PC-9 (cell line): ENCODE measurements at regions not wholly inside any gene's neighbourhood (a gene's known extent, or its start where the extent isn't known, plus 50 kb on each side); places are given as distances from the start of the nearest gene placed in this dataset.

Source experiments
- BruUV-seq: library from RNA; stranded (reverse); fragments of 400-500 nt; replicated peaks from 2 replicates; lab custom pipeline; 2021; lab: Mats Ljungman, UMichigan
- CTCF ChIA-PET: fragments of 300-600 bp; sonication (Branson Sonifier 250); formaldehyde crosslinking; loops from one replicate; lab custom pipeline; 2022; ENCODE audit warnings: antibody characterized with exemption; lab: Charles Lee
- POLR2A ChIA-PET: fragments of 300-600 bp; sonication (Branson Sonifier 250); formaldehyde crosslinking; loops from one replicate; lab custom pipeline; 2022; ENCODE audit warnings: antibody characterized with exemption; ENCODE audit not compliant: unreplicated experiment; lab: Charles Lee
- DNase-seq, 2 experiments: peaks; one replicate each; pipeline versions ENCODE4 v3.0.0 to v3.0.0-alpha.2; 2015 to 2022; ENCODE audit warnings: mixed read lengths in 1 of 2
- H2AFZ ChIP-seq: fragments of 200-600 bp; sonication (generic); 2 replicates; pipeline ENCODE4 v1.8.1; 2017; ENCODE audit warnings: antibody characterized with exemption
- H3F3A ChIP-seq: fragments of 200-600 bp; sonication (generic); 2 replicates; pipeline ENCODE4 v1.8.1; 2017; ENCODE audit warnings: antibody characterized with exemption, mild to moderate bottlenecking, low read depth; ENCODE audit not compliant: insufficient read depth
- H3K27ac ChIP-seq: fragments of 200-600 bp; sonication (generic); 2 replicates; pipeline ENCODE4 v1.6.1; 2016; ENCODE audit warnings: mixed run types
- H3K27me3 ChIP-seq: fragments of 200-600 bp; sonication (generic); 2 replicates; pipeline ENCODE4 v1.6.1; 2016; ENCODE audit warnings: low read depth, mixed run types; ENCODE audit not compliant: insufficient read depth
- H3K36me3 ChIP-seq: fragments of 200-600 bp; sonication (generic); 2 replicates; pipeline ENCODE4 v1.6.1; 2016; ENCODE audit warnings: low read depth, mixed run types
- H3K4me1 ChIP-seq: fragments of 200-600 bp; sonication (generic); replicated peaks from 2 replicates; pipeline ENCODE4 v1.6.1; 2016; ENCODE audit warnings: mixed run types; ENCODE audit not compliant: insufficient read depth
- H3K4me2 ChIP-seq: fragments of 200-600 bp; sonication (generic); 2 replicates; pipeline ENCODE4 v1.6.1; 2017; ENCODE audit warnings: mixed run types
- H3K4me3 ChIP-seq: fragments of 200-600 bp; sonication (generic); 2 replicates; pipeline ENCODE4 v1.6.1; 2016; ENCODE audit warnings: mixed run types
- H3K79me2 ChIP-seq: fragments of 200-600 bp; sonication (generic); 2 replicates; pipeline ENCODE4 v1.6.1; 2017; ENCODE audit warnings: low read depth, mixed run types
- H3K9me2 ChIP-seq: fragments of 200-600 bp; sonication (generic); 2 replicates; pipeline ENCODE4 v1.8.1; 2017; ENCODE audit warnings: mild to moderate bottlenecking; ENCODE audit not compliant: insufficient read depth
- H3K9me3 ChIP-seq: fragments of 200-600 bp; sonication (generic); 2 replicates; pipeline ENCODE4 v1.8.1; 2016; ENCODE audit warnings: low read depth; ENCODE audit not compliant: insufficient read depth
- H4K20me1 ChIP-seq: fragments of 200-600 bp; sonication (generic); 2 replicates; pipeline ENCODE4 v1.8.1; 2017; ENCODE audit not compliant: insufficient read depth
- EZH2 ChIP-seq: fragments of 200-600 bp; sonication (generic); IDR thresholded peaks from 2 replicates; pipeline ENCODE4 v1.8.0; 2017; ENCODE audit warnings: antibody characterized with exemption, low read depth
- intact Hi-C: fragments of 100-400 bp; cut with micrococcal nuclease; formaldehyde crosslinking; loops from one replicate; pipeline ENCODE4 v1.10.0; 2022; ENCODE audit not compliant: unreplicated experiment
- TF ChIP-seq, protein P1 (sequence below): fragments of 200-600 bp; sonication (generic); conservative IDR thresholded peaks from 2 replicates; pipeline ENCODE4 v1.6.1; 2017; ENCODE audit warnings: mixed run types, antibody characterized with exemption, mild to moderate bottlenecking, moderate library complexity

DNA sequence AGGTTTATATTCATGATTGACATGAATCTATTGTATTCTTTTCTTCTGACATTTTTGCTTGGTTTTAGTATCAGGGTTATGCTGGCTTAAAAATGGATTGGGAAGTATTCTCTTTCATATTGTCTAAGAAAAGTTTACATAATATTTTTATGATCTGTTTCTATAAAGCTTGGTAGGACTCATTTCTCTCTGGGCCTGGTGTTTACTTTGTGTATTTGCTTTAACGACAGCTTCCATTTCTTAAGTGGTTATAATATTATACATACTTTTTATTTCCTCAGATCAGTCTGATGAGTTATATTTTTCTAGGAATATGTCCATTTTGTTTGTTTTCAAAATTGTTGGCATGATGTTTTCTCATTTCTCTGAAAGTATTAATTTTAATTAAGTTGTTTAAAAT lies 117.9 kb upstream of the IL12A start:
- ChIA-PET POLR2A (no interaction called here), CTCF (no interaction called here)
- no peak for DNase-seq
- Histone ChIP-seq H3K27ac (no peak overlapping the region), H4K20me1 (no peaks in the 10 kb centered on the region), H3K4me3 (no peak overlapping the region), H3F3A (peaks cover 19% of the 10 kb centered on the region), H2AFZ (no peak overlapping the region), H3K4me2 (no peak overlapping the region), H3K27me3 (no peaks in the 10 kb centered on the region), H3K9me3 (peaks cover 6% of the 10 kb centered on the region; the same call in 1 of the 2 replicates), H3K9me2 (no peaks in the 10 kb centered on the region), H3K36me3 (0 out of 2 replicates have a peak, but pooled peaks cover 3% of the 10 kb centered on the region), H3K79me2 (no peaks in the 10 kb centered on the region), H3K4me1 (peaks cover 23% of the 10 kb centered on the region)
- no TSS peak for BruUV-seq
- no peak for TF ChIP-seq EZH2
- TF ChIP-seq, protein P1, sequence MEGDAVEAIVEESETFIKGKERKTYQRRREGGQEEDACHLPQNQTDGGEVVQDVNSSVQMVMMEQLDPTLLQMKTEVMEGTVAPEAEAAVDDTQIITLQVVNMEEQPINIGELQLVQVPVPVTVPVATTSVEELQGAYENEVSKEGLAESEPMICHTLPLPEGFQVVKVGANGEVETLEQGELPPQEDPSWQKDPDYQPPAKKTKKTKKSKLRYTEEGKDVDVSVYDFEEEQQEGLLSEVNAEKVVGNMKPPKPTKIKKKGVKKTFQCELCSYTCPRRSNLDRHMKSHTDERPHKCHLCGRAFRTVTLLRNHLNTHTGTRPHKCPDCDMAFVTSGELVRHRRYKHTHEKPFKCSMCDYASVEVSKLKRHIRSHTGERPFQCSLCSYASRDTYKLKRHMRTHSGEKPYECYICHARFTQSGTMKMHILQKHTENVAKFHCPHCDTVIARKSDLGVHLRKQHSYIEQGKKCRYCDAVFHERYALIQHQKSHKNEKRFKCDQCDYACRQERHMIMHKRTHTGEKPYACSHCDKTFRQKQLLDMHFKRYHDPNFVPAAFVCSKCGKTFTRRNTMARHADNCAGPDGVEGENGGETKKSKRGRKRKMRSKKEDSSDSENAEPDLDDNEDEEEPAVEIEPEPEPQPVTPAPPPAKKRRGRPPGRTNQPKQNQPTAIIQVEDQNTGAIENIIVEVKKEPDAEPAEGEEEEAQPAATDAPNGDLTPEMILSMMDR = no peak
- intact Hi-C loops = loop anchor here (5.0 kb wide), 1 partner anchor 413 kb away; no protein-coding TSS in a partner anchor

DNA sequence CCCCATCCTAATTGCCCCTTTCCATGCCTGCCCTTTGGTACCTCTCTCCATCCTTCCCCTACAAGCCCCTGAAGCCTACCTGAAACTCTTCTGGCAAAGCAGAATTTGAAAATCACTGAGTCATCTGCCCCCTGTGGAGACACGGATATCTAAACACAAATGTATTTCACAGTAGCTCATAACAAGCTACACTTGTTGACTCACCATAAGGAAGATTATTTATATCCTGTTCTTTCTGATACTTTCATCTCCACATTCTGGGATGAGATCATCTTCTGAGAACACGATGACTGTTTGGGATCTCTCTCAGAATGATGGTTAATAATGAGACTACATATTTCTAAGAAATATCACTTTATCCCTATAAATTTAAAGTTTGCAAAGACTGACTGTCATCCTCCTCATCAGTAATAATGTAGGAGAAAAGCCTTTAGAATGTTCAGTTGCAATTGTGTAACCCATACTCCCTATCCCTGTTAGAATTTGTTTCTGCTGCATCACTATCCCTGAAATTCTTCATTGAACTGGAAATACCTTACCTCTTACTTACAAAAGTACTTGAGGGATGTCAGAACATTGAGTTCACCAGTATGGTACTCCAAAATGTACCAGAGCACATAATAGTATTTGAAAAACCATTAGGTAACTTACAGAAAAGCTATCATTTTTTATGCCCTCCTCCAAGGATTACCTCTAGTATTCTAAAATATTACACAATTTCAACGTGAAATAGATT lies 116.1 kb upstream of the IL12A start:
- peaks cover 23% of the 10 kb centered on the region for H3K4me1 ChIP-seq
- peak overlapping the region; percentile 20; the same call in 1 of the 2 replicates for H3K4me2 ChIP-seq
- no peak for TF ChIP-seq EZH2
- TF ChIP-seq, protein P1 = peak; percentile 54; the same call in 1 of the 2 replicates
- H3K27me3 ChIP-seq = no peaks in the 10 kb centered on the region
- DNase-seq = peak; percentile 56 to 96
- H4K20me1 ChIP-seq = no peaks in the 10 kb centered on the region
- H2AFZ ChIP-seq = no peak overlapping the region
- H3F3A ChIP-seq = peaks cover 19% of the 10 kb centered on the region
- 0 out of 2 replicates have a peak, but pooled peaks cover 3% of the 10 kb centered on the region for H3K36me3 ChIP-seq
- no peak overlapping the region for H3K4me3 ChIP-seq
- peak overlapping the region; percentile 82 for H3K27ac ChIP-seq
- H3K9me3 ChIP-seq = peaks cover 6% of the 10 kb centered on the region; the same call in 1 of the 2 replicates
- no TSS peak for BruUV-seq
- no peaks in the 10 kb centered on the region for H3K79me2 ChIP-seq
- ChIA-PET POLR2A (interaction anchor here (0.5 to 0.7 kb wide), 2 partner anchors 120 to 146 kb away, joined by 4 to 10 read pairs; no protein-coding TSS in a partner anchor), CTCF (interaction anchor here (0.7 to 1.7 kb wide), 2 partner anchors 44 to 47 kb away, joined by 3 to 5 read pairs; no protein-coding TSS in a partner anchor)
- no peaks in the 10 kb centered on the region for H3K9me2 ChIP-seq
- intact Hi-C loops = loop anchor here (1.0 to 5.0 kb wide), 2 partner anchors 107 to 415 kb away; no protein-coding TSS in a partner anchor

DNA sequence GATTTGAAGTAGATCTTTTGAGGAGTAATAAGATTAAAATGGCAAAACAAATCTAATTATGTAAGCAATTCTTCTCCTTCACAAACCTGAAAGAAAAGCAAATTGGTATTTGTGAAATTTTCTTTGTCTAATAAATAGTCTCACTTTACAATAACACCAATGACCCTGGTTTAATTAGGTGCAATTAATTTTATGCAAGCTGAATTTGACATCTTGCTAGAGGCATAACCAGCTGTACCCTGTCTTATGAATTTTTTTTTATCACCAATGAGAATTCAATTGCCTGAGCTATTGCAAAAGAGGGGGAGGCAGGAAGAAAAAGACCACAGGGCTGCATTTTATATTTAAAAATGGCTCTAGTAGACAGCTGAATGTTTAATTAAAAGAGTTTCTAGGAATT lies 113.5 kb upstream of the IL12A start:
- Histone ChIP-seq H3F3A (peaks cover 19% of the 10 kb centered on the region), H2AFZ (no peak overlapping the region), H3K36me3 (no peaks in the 10 kb centered on the region), H3K4me3 (no peak overlapping the region), H4K20me1 (no peaks in the 10 kb centered on the region), H3K27me3 (no peaks in the 10 kb centered on the region), H3K4me1 (peaks cover 23% of the 10 kb centered on the region), H3K4me2 (no peak overlapping the region), H3K9me3 (no peaks in the 10 kb centered on the region), H3K27ac (no peak overlapping the region), H3K79me2 (no peaks in the 10 kb centered on the region), H3K9me2 (no peaks in the 10 kb centered on the region)
- intact Hi-C loops = no loop called here
- POLR2A ChIA-PET = no interaction called here
- no TSS peak for BruUV-seq
- TF ChIP-seq EZH2 = no peak
- TF ChIP-seq, protein P1 = no peak
- CTCF ChIA-PET = no interaction called here
- DNase-seq = peak in 1 of 2 experiments; percentile 1
